OCI-LY3 (cell line): ENCODE measurements at regions not wholly inside any gene's neighbourhood (a gene's known extent, or its start where the extent isn't known, plus 50 kb on each side); places are given as distances from the start of the nearest gene placed in this dataset.

Experiments used
- CTCF ChIP-seq: fragments of 200-600, 300-600 bp; sonication (generic); IDR thresholded peaks from 2 replicates; pipeline ENCODE4 v1.5.1; 2014; ENCODE audit warnings: antibody characterized with exemption, low read length, low read depth
- EZH2phosphoT487 ChIP-seq: fragments of 200-600 bp; shearing (Covaris generic); IDR thresholded peaks from 2 replicates; pipeline ENCODE4 v1.6.1; 2018; ENCODE audit warnings: antibody characterized with exemption, mixed run types, low read depth

GRCh38 chr5:110268283-110268682 is 458.2 kb downstream of the TMEM232 start:
- no peak for TF ChIP-seq CTCF
- TF ChIP-seq EZH2phosphoT487: no peak
